ENCODE measurements at regions not wholly inside any gene's neighbourhood (a gene's known extent, or its start where the extent isn't known, plus 50 kb on each side); places are given as distances from the start of the nearest gene placed in this dataset.

- TF ChIP-seq CTCF (conservative IDR thresholded peaks at IDR 0.05; ENCODE audit: low read depth, low read length): no peak
- TF ChIP-seq EZH2phosphoT487 (IDR thresholded peaks at IDR 0.05; ENCODE audit: borderline replicate concordance, low read length): no peak
- TF ChIP-seq EZH2 (IDR thresholded peaks at IDR 0.05; ENCODE audit: low read length, unreplicated experiment): no peak
- Histone ChIP-seq H3K79me2 (ENCODE audit: low read length) (peaks cover 91% of the 10 kb centered on the region), H3K27me3 (ENCODE audit: low read length) (no peaks in the 10 kb centered on the region), H3K36me3 (ENCODE audit: low read depth, low read length) (peaks cover 54% of the 10 kb centered on the region), H3K9ac (ENCODE audit: low read length) (no peak overlapping the region), H3K4me3 (ENCODE audit: low read length) (no peak overlapping the region), H3F3A (ENCODE audit: low read length, unreplicated experiment) (no peaks in the 10 kb centered on the region), H2AFZ (ENCODE audit: low read length) (no peak overlapping the region), H3K9me2 (replicated peaks; ENCODE audit: low read length) (no peaks in the 10 kb centered on the region), H3K27ac (ENCODE audit: low read length) (no peak overlapping the region), H4K20me1 (ENCODE audit: low read length) (peaks cover 79% of the 10 kb centered on the region), H3K4me2 (ENCODE audit: low read length) (no peak overlapping the region), H3K4me1 (ENCODE audit: insufficient read depth, low read length) (peaks cover 15% of the 10 kb centered on the region; the same call in 1 of the 2 replicates), H3K9me3 (ENCODE audit: low read length) (no peaks in the 10 kb centered on the region)
- no peak for ATAC-seq
- intact Hi-C loops (cut with micrococcal nuclease): no loop called here
- POLR2A ChIA-PET (ENCODE audit: unreplicated experiment): no interaction called here
- no peak for DNase-seq
- BruUV-seq (replicated peaks): no TSS peak
- CTCF ChIA-PET: no interaction called here
These were observed 85.5 kb upstream of the ZNF169 start for GRCh38 chr9:94173632-94174031.

GRCh38 chr9:94174164-94174563, 84.9 kb upstream of the ZNF169 start:
- Histone ChIP-seq H3K4me1 (ENCODE audit: insufficient read depth, low read length) (peaks cover 11% of the 10 kb centered on the region; the same call in 1 of the 2 replicates), H3K27ac (ENCODE audit: low read length) (no peak overlapping the region), H3K9me3 (ENCODE audit: low read length) (no peaks in the 10 kb centered on the region), H3K27me3 (ENCODE audit: low read length) (no peaks in the 10 kb centered on the region), H3K4me2 (ENCODE audit: low read length) (no peak overlapping the region), H2AFZ (ENCODE audit: low read length) (no peak overlapping the region), H4K20me1 (ENCODE audit: low read length) (peaks cover 77% of the 10 kb centered on the region), H3K79me2 (ENCODE audit: low read length) (peaks cover 91% of the 10 kb centered on the region), H3K9ac (ENCODE audit: low read length) (no peak overlapping the region), H3K4me3 (ENCODE audit: low read length) (no peak overlapping the region), H3F3A (ENCODE audit: low read length, unreplicated experiment) (no peaks in the 10 kb centered on the region), H3K9me2 (replicated peaks; ENCODE audit: low read length) (no peaks in the 10 kb centered on the region), H3K36me3 (ENCODE audit: low read depth, low read length) (peaks cover 56% of the 10 kb centered on the region)
- no TSS peak for BruUV-seq (replicated peaks)
- intact Hi-C loops (cut with micrococcal nuclease): no loop called here
- no peak for DNase-seq
- ATAC-seq: no peak
- POLR2A ChIA-PET (ENCODE audit: unreplicated experiment): no interaction called here
- TF ChIP-seq EZH2 (IDR thresholded peaks at IDR 0.05; ENCODE audit: low read length, unreplicated experiment): no peak
- no peak for TF ChIP-seq EZH2phosphoT487 (IDR thresholded peaks at IDR 0.05; ENCODE audit: borderline replicate concordance, low read length)
- TF ChIP-seq CTCF (conservative IDR thresholded peaks at IDR 0.05; ENCODE audit: low read depth, low read length): no peak
- CTCF ChIA-PET: no interaction called here

- Histone ChIP-seq H3K79me2 (ENCODE audit: low read length) (peaks cover 77% of the 10 kb centered on the region), H3F3A (ENCODE audit: low read length, unreplicated experiment) (no peaks in the 10 kb centered on the region), H3K27ac (ENCODE audit: low read length) (no peak overlapping the region), H2AFZ (ENCODE audit: low read length) (no peak overlapping the region), H3K4me1 (ENCODE audit: insufficient read depth, low read length) (peaks cover 4% of the 10 kb centered on the region; the same call in 1 of the 2 replicates), H3K9ac (ENCODE audit: low read length) (no peak overlapping the region), H3K36me3 (ENCODE audit: low read depth, low read length) (peaks cover 57% of the 10 kb centered on the region), H3K4me2 (ENCODE audit: low read length) (no peak overlapping the region), H4K20me1 (ENCODE audit: low read length) (peaks cover 67% of the 10 kb centered on the region), H3K9me2 (replicated peaks; ENCODE audit: low read length) (no peaks in the 10 kb centered on the region), H3K9me3 (ENCODE audit: low read length) (no peaks in the 10 kb centered on the region), H3K27me3 (ENCODE audit: low read length) (no peaks in the 10 kb centered on the region), H3K4me3 (ENCODE audit: low read length) (no peak overlapping the region)
- no TSS peak for BruUV-seq (replicated peaks)
- no peak for ATAC-seq
- POLR2A ChIA-PET (ENCODE audit: unreplicated experiment): no interaction called here
- TF ChIP-seq EZH2phosphoT487 (IDR thresholded peaks at IDR 0.05; ENCODE audit: borderline replicate concordance, low read length): no peak
- TF ChIP-seq CTCF (conservative IDR thresholded peaks at IDR 0.05; ENCODE audit: low read depth, low read length): no peak
- TF ChIP-seq EZH2 (IDR thresholded peaks at IDR 0.05; ENCODE audit: low read length, unreplicated experiment): no peak
- no peak for DNase-seq
- CTCF ChIA-PET: no interaction called here
- intact Hi-C loops (cut with micrococcal nuclease): no loop called here
These were observed 83.4 kb upstream of the ZNF169 start for GRCh38 chr9:94175669-94176068.

All from PC-3 (cell line).